Ishikawa (cell line): ENCODE measurements at regions not wholly inside any gene's neighbourhood (a gene's known extent, or its start where the extent isn't known, plus 50 kb on each side); places are given as distances from the start of the nearest gene placed in this dataset.

Source experiments
- CEBPB ChIP-seq: IDR thresholded peaks from 2 replicates; pipeline ENCODE4 v1.6.1; 2012
- CREB1 ChIP-seq: IDR thresholded peaks from 2 replicates; pipeline ENCODE4 v1.6.1; 2012; ENCODE audit warnings: low read depth
- EGR1 ChIP-seq: IDR thresholded peaks from 2 replicates; pipeline ENCODE4 v1.6.1; 2012
- EP300 ChIP-seq: IDR thresholded peaks from 2 replicates; pipeline ENCODE4 v1.6.1; 2012; ENCODE audit warnings: borderline replicate concordance
- FOXM1 ChIP-seq: IDR thresholded peaks from 2 replicates; pipeline ENCODE4 v1.6.1; 2012; ENCODE audit warnings: low read depth, borderline replicate concordance
- MAX ChIP-seq: IDR thresholded peaks from 2 replicates; pipeline ENCODE4 v1.6.1; 2012
- NFIC ChIP-seq: IDR thresholded peaks from 2 replicates; pipeline ENCODE4 v1.6.1; 2012
- RAD21 ChIP-seq: IDR thresholded peaks from 2 replicates; pipeline ENCODE4 v1.6.1; 2012; ENCODE audit warnings: low read depth
- TAF1 ChIP-seq: IDR thresholded peaks from 2 replicates; pipeline ENCODE4 v1.6.1; 2012; ENCODE audit warnings: low read depth, mild to moderate bottlenecking
- TCF12 ChIP-seq: IDR thresholded peaks from 2 replicates; pipeline ENCODE4 v1.6.1; 2012; ENCODE audit warnings: low read depth
- TEAD4 ChIP-seq: IDR thresholded peaks from 2 replicates; pipeline ENCODE4 v1.6.1; 2012
- YY1 ChIP-seq: IDR thresholded peaks from 2 replicates; pipeline ENCODE4 v1.6.1; 2012; ENCODE audit warnings: low read depth
- ZBTB7A ChIP-seq: IDR thresholded peaks from 2 replicates; pipeline ENCODE4 v1.6.1; 2012; ENCODE audit warnings: low read depth
- TF ChIP-seq, protein P1 (sequence below): IDR thresholded peaks from 2 replicates; pipeline ENCODE4 v1.6.1; 2012; ENCODE audit warnings: low read depth, mild to moderate bottlenecking
- TF ChIP-seq, protein P2 (sequence below): IDR thresholded peaks from 2 replicates; pipeline ENCODE4 v1.6.1; 2012

DNA sequence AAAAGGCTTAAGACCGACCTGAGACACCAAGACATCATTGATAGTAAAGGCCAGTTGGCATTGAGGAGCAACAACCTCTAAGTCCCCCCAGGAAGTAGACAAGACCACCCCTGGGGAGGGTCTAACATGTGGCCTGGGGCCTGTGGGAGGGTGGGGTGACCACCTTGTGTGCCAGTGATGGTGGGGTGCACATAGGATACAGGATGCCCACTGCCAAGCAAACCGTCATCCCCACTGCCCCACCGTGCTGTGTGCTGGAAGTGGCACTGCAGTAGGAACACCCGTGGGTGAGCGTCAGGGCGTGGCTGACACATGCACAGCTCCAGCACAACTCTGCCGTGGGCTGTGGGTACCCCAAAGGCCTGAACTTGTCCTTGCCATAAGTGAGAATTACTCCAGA, 84.3 kb upstream of the LGALSL start:
- TF ChIP-seq CREB1 = no peak
- no peak for TF ChIP-seq FOXM1
- TF ChIP-seq YY1 = no peak
- TF ChIP-seq TAF1 = no peak
- TF ChIP-seq CEBPB = no peak
- TF ChIP-seq, protein P1, sequence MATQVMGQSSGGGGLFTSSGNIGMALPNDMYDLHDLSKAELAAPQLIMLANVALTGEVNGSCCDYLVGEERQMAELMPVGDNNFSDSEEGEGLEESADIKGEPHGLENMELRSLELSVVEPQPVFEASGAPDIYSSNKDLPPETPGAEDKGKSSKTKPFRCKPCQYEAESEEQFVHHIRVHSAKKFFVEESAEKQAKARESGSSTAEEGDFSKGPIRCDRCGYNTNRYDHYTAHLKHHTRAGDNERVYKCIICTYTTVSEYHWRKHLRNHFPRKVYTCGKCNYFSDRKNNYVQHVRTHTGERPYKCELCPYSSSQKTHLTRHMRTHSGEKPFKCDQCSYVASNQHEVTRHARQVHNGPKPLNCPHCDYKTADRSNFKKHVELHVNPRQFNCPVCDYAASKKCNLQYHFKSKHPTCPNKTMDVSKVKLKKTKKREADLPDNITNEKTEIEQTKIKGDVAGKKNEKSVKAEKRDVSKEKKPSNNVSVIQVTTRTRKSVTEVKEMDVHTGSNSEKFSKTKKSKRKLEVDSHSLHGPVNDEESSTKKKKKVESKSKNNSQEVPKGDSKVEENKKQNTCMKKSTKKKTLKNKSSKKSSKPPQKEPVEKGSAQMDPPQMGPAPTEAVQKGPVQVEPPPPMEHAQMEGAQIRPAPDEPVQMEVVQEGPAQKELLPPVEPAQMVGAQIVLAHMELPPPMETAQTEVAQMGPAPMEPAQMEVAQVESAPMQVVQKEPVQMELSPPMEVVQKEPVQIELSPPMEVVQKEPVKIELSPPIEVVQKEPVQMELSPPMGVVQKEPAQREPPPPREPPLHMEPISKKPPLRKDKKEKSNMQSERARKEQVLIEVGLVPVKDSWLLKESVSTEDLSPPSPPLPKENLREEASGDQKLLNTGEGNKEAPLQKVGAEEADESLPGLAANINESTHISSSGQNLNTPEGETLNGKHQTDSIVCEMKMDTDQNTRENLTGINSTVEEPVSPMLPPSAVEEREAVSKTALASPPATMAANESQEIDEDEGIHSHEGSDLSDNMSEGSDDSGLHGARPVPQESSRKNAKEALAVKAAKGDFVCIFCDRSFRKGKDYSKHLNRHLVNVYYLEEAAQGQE = no peak
- TF ChIP-seq TCF12 = no peak
- TF ChIP-seq ZBTB7A = no peak
- TF ChIP-seq, protein P2, sequence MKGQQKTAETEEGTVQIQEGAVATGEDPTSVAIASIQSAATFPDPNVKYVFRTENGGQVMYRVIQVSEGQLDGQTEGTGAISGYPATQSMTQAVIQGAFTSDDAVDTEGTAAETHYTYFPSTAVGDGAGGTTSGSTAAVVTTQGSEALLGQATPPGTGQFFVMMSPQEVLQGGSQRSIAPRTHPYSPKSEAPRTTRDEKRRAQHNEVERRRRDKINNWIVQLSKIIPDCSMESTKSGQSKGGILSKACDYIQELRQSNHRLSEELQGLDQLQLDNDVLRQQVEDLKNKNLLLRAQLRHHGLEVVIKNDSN = no peak
- no peak for TF ChIP-seq NFIC
- TF ChIP-seq TEAD4 = no peak
- TF ChIP-seq MAX = no peak
- TF ChIP-seq EGR1 = no peak
- TF ChIP-seq EP300 = no peak
- no peak for TF ChIP-seq RAD21

DNA sequence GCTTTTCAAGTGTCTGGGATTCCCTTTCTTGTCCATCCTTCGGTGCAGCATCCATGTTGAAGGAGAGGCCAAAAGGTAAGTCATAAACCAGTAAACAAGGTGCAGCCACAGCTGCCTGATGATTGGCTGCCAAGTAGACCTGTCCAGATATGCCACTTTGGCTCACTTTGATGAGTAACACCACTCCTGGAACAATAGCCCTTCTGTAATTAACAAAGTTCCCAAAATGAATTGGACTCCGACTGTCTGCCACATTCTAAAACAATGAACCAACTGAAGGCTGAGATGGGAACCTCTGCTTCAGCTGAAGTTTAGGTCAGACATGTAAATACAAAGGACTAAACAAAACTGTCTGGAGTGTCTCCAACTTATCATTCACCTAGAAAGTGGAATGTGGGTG, 82.2 kb upstream of the LGALSL start:
- TF ChIP-seq CREB1 (no peak), CEBPB (no peak), NFIC (no peak), TAF1 (no peak), TEAD4 (no peak), RAD21 (no peak), FOXM1 (no peak), TCF12 (no peak), EP300 (no peak), MAX (no peak), EGR1 (no peak), YY1 (no peak)
- TF ChIP-seq, protein P1 = no peak
- TF ChIP-seq, protein P2 = no peak

DNA sequence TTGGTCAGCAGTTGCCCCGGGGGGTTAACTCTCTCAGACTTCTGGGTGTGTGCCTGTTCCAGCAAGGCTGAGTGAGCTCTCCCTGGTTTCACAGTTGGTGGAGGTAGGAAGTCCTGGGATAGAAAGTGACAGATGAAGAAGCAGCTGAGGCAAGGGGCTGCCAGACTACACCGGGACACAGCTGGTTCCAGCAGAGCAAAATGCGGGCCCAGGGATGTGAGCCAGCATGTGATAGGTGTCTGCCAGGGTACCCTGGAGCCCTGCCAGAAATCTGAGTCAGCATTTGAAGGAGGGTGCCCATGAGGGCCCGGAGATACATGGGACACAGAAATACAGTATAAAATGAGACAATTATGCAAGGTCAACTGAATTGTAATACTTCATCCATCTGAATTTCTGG, 79.3 kb upstream of the LGALSL start:
- no peak for TF ChIP-seq MAX
- TF ChIP-seq ZBTB7A = no peak
- TF ChIP-seq YY1 = no peak
- TF ChIP-seq NFIC = peak; percentile 51; the same call in 1 of the 2 replicates
- no peak for TF ChIP-seq TEAD4

DNA sequence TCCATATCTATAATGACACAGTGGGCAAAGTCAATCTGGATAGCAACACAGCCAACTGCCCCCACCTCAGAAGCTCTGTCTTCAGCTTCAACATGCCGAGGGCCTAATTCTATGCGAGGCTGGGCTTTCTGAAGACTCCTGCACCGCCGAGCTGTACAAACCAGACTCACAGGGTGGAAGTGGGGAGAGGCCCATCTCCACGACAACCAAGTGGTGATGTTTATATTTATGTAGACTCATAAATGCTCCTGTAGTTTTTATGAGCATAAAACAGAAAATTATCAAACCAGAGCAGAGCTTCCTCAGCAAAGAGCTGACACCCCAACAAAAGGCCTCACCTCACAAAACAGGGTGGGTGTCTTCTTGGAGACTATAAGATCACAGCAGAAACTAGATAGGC, 77.0 kb upstream of the LGALSL start:
- TF ChIP-seq FOXM1 (no peak), NFIC (no peak), MAX (no peak), RAD21 (no peak), ZBTB7A (no peak), TEAD4 (no peak), TAF1 (no peak), TCF12 (no peak), YY1 (no peak), CEBPB (no peak), EGR1 (no peak), EP300 (no peak), CREB1 (no peak)
- TF ChIP-seq, protein P1 = no peak
- TF ChIP-seq, protein P2 = no peak
